ENCODE measurements at regions not wholly inside any gene's neighbourhood (a gene's known extent, or its start where the extent isn't known, plus 50 kb on each side); places are given as distances from the start of the nearest gene placed in this dataset.

- no peaks in the 10 kb centered on the region for H3K27me3 ChIP-seq (ENCODE audit: insufficient read depth, low read depth, severe bottlenecking)
- no peak for TF ChIP-seq CTCF (IDR thresholded peaks at IDR 0.05; ENCODE audit: low read depth, low read length)
- no peak overlapping the region; the same call in 1 of the 2 replicates for H3K4me3 ChIP-seq (ENCODE audit: low read depth, low read length)
- no peaks in the 10 kb centered on the region for H3K9me3 ChIP-seq (ENCODE audit: severe bottlenecking)
- H3K27ac ChIP-seq = peak overlapping the region; percentile 89
- no peaks in the 10 kb centered on the region for H3K36me3 ChIP-seq
- peak; percentile 83 for DNase-seq
Observed at GRCh38 chr6:170080828-170081371, 210.0 kb downstream of the DLL1 start.

- no peaks in the 10 kb centered on the region for H3K27me3 ChIP-seq (ENCODE audit: insufficient read depth, low read depth, severe bottlenecking)
- TF ChIP-seq CTCF (IDR thresholded peaks at IDR 0.05; ENCODE audit: low read depth, low read length) = no peak
- H3K4me3 ChIP-seq (ENCODE audit: low read depth, low read length) = no peak overlapping the region; the same call in 1 of the 2 replicates
- no peaks in the 10 kb centered on the region for H3K36me3 ChIP-seq
- H3K27ac ChIP-seq = peak overlapping the region; percentile 89
- H3K9me3 ChIP-seq (ENCODE audit: severe bottlenecking) = no peaks in the 10 kb centered on the region
- DNase-seq = no peak
Observed at GRCh38 chr6:170080169-170080827, 210.6 kb downstream of the DLL1 start.

- no peak for DNase-seq
Observed at GRCh38 chr6:170076466-170077165, 214.3 kb downstream of the DLL1 start.

GRCh38 chr6:170075659-170076223, 215.1 kb downstream of the DLL1 start:
- no peaks in the 10 kb centered on the region for H3K36me3 ChIP-seq
- H3K9me3 ChIP-seq (ENCODE audit: severe bottlenecking) = peaks cover 4% of the 10 kb centered on the region
- no peak overlapping the region for H3K27ac ChIP-seq
- TF ChIP-seq CTCF (IDR thresholded peaks at IDR 0.05; ENCODE audit: low read depth, low read length) = no peak
- H3K4me3 ChIP-seq (ENCODE audit: low read depth, low read length) = no peak overlapping the region
- DNase-seq = no peak
- H3K27me3 ChIP-seq (ENCODE audit: insufficient read depth, low read depth, severe bottlenecking) = no peaks in the 10 kb centered on the region

More at GRCh38 chr6:170076466-170077165, 214.3 kb downstream of the DLL1 start:
- Histone ChIP-seq H3K9me3 (ENCODE audit: severe bottlenecking) (no peaks in the 10 kb centered on the region), H3K36me3 (no peaks in the 10 kb centered on the region), H3K4me3 (ENCODE audit: low read depth, low read length) (no peak overlapping the region), H3K27ac (no peak overlapping the region), H3K27me3 (ENCODE audit: insufficient read depth, low read depth, severe bottlenecking) (no peaks in the 10 kb centered on the region)
- no peak for TF ChIP-seq CTCF (IDR thresholded peaks at IDR 0.05; ENCODE audit: low read depth, low read length)

- Histone ChIP-seq H3K27ac (no peak overlapping the region), H3K27me3 (ENCODE audit: insufficient read depth, low read depth, severe bottlenecking) (no peaks in the 10 kb centered on the region), H3K9me3 (ENCODE audit: severe bottlenecking) (peaks cover 4% of the 10 kb centered on the region), H3K36me3 (no peaks in the 10 kb centered on the region), H3K4me3 (ENCODE audit: low read depth, low read length) (no peak overlapping the region)
- TF ChIP-seq CTCF (IDR thresholded peaks at IDR 0.05; ENCODE audit: low read depth, low read length) = no peak
- DNase-seq = no peak
Observed at GRCh38 chr6:170074907-170075306, 216.0 kb downstream of the DLL1 start.
